ENCODE measurements at regions not wholly inside any gene's neighbourhood (a gene's known extent, or its start where the extent isn't known, plus 50 kb on each side); places are given as distances from the start of the nearest gene placed in this dataset.

DNA sequence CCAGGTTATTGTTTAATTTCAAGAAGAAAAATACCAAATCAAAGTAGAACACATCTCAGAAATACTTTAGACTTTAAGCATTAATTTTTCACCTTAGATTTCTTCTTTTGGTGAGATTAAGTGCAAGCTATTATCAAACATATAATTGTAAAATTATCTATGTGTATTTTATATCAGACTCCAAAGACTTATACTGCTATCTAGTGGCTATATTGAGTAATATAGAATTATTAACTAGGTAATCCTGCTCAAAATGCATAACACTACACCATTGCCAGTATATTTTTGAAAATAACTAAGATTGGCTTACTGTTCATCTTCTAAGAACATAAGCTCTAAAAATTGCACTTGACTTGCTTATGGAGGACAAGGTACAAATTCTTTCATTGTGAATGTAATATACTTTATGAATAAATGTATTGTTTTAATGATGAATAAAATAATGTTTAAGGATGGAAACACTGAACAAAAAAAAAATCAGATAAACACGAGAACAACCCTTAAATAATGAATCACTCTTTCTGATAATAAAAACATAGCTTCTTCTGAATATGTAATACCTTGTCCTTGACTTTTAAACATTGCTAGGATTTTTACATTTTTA is 86.7 kb upstream of the GNAI1 start:
- H3K9me3 ChIP-seq (replicated peaks in 1 of 11) = peaks cover 16 to 22% (median 21%) of the 10 kb centered on the region in 11 experiments
- peaks cover 0 to 8% (median 5%) of the 10 kb centered on the region in 10 experiments; a peak in 3 of 20 replicates for H3K4me1 ChIP-seq
- H3K27me3 ChIP-seq = no peaks in the 10 kb centered on the region
- no peak overlapping the region for H3K4me3 ChIP-seq
- H4K20me1 ChIP-seq = no peaks in the 10 kb centered on the region
- no peak for TF ChIP-seq Cebpa-rat (IDR thresholded peaks at IDR 0.05)
- no peak overlapping the region for H3K4me2 ChIP-seq
- no peaks in the 10 kb centered on the region for H3K36me3 ChIP-seq
- H3K9ac ChIP-seq = no peak overlapping the region
- H3K27ac ChIP-seq = no peak overlapping the region

DNA sequence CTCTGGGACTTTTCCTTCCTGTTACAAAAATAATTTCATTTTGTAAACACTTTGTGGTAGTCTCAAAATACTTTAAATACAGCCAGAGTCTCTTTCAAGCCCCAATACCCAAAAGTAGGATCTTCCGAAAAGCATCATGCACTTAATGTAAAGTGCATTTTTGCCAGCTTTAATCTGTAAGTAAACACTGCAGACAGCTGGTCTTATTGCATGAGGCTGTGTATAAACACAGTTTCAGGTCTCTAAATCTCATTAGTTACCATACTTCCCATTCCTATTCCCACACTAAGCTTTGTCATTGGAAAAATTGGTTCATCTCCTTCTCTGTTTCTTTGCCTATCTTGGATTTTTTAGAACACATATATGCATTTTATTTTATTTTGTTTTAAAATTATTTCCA is 87.6 kb upstream of the GNAI1 start:
- no peak overlapping the region for H3K9ac ChIP-seq
- no peak for TF ChIP-seq Cebpa-rat (IDR thresholded peaks at IDR 0.05)
- H3K4me1 ChIP-seq = peaks cover 0 to 8% (median 5%) of the 10 kb centered on the region in 10 experiments; a peak in 3 of 20 replicates
- no peaks in the 10 kb centered on the region for H3K27me3 ChIP-seq
- H3K9me3 ChIP-seq (replicated peaks in 1 of 11) = peaks cover 16 to 22% (median 21%) of the 10 kb centered on the region in 11 experiments
- no peak overlapping the region for H3K27ac ChIP-seq
- no peaks in the 10 kb centered on the region for H4K20me1 ChIP-seq
- no peak overlapping the region for H3K4me2 ChIP-seq
- no peaks in the 10 kb centered on the region for H3K36me3 ChIP-seq
- H3K4me3 ChIP-seq = no peak overlapping the region

DNA sequence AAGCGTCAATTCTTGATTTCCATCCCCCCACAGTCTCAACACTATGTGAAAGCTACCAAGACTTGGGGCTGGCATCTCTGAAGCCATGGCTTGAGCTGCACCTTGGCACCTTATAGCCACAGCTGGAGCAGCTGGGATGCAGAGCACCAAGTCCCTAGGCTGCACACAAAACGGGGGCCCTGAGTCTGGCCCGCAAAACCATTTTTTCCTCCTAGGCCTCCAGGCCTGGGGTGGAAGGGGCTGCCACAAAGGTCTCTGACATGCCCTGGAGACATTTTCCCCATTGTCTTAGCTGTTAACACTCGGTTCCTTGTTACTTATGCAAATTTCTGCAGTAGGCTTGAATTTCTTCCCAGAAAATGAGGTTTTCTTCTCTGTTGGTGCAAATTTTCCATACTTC is 89.8 kb upstream of the GNAI1 start:
- H3K9ac ChIP-seq = no peak overlapping the region
- H4K20me1 ChIP-seq = no peaks in the 10 kb centered on the region
- TF ChIP-seq Cebpa-rat (IDR thresholded peaks at IDR 0.05) = no peak
- H3K36me3 ChIP-seq = no peaks in the 10 kb centered on the region
- H3K4me3 ChIP-seq = no peak overlapping the region
- H3K9me3 ChIP-seq (replicated peaks in 1 of 11) = peaks cover 16 to 22% (median 21%) of the 10 kb centered on the region in 11 experiments
- H3K4me1 ChIP-seq = peaks cover 0 to 8% (median 5%) of the 10 kb centered on the region in 10 experiments; a peak in 3 of 20 replicates
- no peak overlapping the region for H3K4me2 ChIP-seq
- no peak overlapping the region for H3K27ac ChIP-seq
- H3K27me3 ChIP-seq = no peaks in the 10 kb centered on the region

DNA sequence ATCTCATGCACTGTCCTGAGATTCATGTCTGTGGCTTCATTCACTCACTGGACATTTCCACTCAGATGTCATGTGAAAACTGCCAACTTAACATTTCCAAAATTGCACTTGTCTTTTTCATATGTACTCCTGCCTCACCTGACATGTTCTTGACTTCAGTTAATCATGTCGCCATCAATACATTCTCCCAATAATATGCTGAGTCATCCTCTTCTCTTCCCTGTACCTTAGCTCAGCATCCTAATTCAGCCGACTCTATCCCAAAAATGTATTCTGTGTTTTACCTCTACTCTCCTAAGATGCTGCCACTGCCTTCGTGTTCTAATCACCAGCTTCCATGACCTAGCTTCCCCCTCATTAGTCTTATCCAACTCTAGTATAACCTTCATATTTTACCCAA is 93.9 kb upstream of the GNAI1 start:
- H3K27ac ChIP-seq = no peak overlapping the region
- H4K20me1 ChIP-seq = no peaks in the 10 kb centered on the region
- no peaks in the 10 kb centered on the region for H3K27me3 ChIP-seq
- H3K9ac ChIP-seq = no peak overlapping the region
- H3K9me3 ChIP-seq (replicated peaks in 1 of 11) = peaks cover 16 to 22% (median 20%) of the 10 kb centered on the region in 11 experiments
- no peaks in the 10 kb centered on the region for H3K4me1 ChIP-seq
- TF ChIP-seq Cebpa-rat (IDR thresholded peaks at IDR 0.05) = no peak
- no peaks in the 10 kb centered on the region for H3K36me3 ChIP-seq
- H3K4me2 ChIP-seq = no peak overlapping the region
- H3K4me3 ChIP-seq = no peak overlapping the region

DNA sequence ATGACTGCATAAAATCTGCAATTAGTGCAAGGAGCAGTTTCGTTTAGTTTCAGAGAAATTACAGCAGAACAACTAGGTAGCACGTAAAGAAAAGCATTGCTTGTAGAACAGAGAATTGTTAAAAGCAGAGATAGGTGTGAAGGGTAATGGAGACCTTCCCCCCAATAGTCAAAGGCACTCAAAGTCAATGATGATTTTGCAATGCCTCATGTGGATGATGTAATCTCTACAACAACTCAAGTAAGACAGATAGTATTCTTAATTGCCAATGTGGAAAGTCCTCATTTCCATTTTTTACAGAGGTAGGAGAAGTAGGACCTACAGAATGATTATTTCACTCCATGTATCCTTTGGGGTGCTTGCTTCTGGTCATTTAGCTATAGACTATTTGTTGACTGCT is 94.3 kb upstream of the GNAI1 start:
- H3K36me3 ChIP-seq = no peaks in the 10 kb centered on the region
- no peaks in the 10 kb centered on the region for H3K4me1 ChIP-seq
- no peak for TF ChIP-seq Cebpa-rat (IDR thresholded peaks at IDR 0.05)
- no peak overlapping the region for H3K9ac ChIP-seq
- no peak overlapping the region for H3K4me2 ChIP-seq
- H3K9me3 ChIP-seq (replicated peaks in 1 of 11) = peaks cover 12 to 20% (median 16%) of the 10 kb centered on the region in 11 experiments
- no peak overlapping the region for H3K4me3 ChIP-seq
- H3K27me3 ChIP-seq = no peaks in the 10 kb centered on the region
- no peaks in the 10 kb centered on the region for H4K20me1 ChIP-seq
- H3K27ac ChIP-seq = no peak overlapping the region

DNA sequence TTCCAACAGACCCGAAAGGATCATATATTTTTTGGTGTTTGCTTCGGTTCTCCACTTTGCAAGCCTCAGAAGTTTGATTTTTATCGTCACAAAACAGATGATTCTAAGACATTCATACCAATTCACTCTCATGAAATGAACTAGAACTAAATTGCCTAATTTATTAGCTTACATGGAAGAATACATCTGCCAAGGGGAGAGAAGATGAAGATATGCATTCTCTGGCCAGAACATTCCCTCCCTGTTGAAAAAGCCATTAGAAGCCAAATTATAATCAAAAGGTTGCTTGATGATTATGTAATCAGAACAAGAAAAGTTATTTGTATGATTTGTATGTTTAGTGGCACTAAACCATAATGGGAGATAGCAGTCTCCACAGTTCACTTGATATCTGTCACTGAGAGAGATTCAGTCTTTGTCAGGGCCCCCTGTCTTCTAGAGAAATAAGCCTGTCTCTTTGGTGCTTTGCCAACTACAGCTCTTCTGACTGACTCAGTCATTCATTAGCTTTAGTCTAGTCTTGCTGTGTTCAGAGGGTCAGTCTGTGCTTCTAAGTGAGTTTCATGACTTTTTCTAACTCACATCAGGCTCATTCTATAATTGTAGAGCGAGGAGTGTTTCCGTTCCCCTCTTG is 95.3 kb upstream of the GNAI1 start:
- peaks cover 3 to 10% (median 7%) of the 10 kb centered on the region in 11 experiments for H3K9me3 ChIP-seq (replicated peaks in 1 of 11)
- no peak overlapping the region for H3K27ac ChIP-seq
- H3K4me3 ChIP-seq = no peak overlapping the region
- no peak overlapping the region for H3K9ac ChIP-seq
- no peaks in the 10 kb centered on the region for H4K20me1 ChIP-seq
- H3K36me3 ChIP-seq = no peaks in the 10 kb centered on the region
- no peak overlapping the region for H3K4me2 ChIP-seq
- no peaks in the 10 kb centered on the region for H3K4me1 ChIP-seq
- H3K27me3 ChIP-seq = no peaks in the 10 kb centered on the region
- TF ChIP-seq Cebpa-rat (IDR thresholded peaks at IDR 0.05) = no peak

DNA sequence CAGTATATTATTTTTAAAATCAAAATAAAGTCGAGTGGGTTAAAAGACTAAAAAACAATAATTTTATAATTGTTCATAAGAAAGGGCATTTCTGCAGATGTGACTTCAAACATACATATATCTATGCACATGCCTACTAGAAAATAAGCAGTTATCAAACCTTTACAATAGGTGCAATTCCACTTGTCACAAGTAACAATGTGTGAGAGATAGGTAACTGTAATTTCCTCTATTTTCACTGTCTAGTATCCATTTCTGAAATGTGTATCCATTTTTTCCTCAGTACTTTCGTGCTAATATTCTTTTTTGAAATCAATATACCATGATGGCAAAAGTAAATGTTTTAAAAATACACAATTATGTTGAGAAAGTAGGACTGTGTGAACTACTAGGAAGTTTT is 96.9 kb upstream of the GNAI1 start:
- no peak for TF ChIP-seq Cebpa-rat (IDR thresholded peaks at IDR 0.05)
- Histone ChIP-seq H3K27ac (no peak overlapping the region), H3K4me2 (no peak overlapping the region), H3K27me3 (no peaks in the 10 kb centered on the region), H4K20me1 (no peaks in the 10 kb centered on the region), H3K36me3 (no peaks in the 10 kb centered on the region), H3K9me3 (replicated peaks in 1 of 11) (no peaks in the 10 kb centered on the region), H3K4me3 (no peak overlapping the region), H3K4me1 (no peaks in the 10 kb centered on the region), H3K9ac (no peak overlapping the region)

DNA sequence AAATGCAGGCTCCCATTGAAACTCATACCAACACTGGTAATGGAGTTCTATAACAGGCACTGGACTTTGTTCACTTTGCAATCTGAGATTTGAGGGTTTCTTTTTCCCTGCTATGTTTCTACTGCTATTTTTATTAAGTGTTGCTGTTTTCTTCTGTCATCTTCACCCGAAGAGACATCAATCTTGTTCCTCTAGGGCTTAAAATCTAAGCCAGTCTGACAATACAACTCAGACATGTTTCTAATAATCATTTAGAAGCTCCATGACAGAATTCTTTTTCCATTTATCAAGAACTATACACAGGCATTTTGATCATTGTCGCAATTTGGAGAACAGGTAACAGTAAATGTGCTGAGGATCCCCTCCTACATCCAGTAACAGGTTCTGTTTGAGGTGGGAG is 98.5 kb upstream of the GNAI1 start:
- no peak overlapping the region for H3K9ac ChIP-seq
- no peaks in the 10 kb centered on the region for H4K20me1 ChIP-seq
- no peak overlapping the region for H3K27ac ChIP-seq
- TF ChIP-seq Cebpa-rat (IDR thresholded peaks at IDR 0.05) = no peak
- no peak overlapping the region for H3K4me2 ChIP-seq
- no peaks in the 10 kb centered on the region for H3K27me3 ChIP-seq
- no peaks in the 10 kb centered on the region for H3K9me3 ChIP-seq (replicated peaks in 1 of 11)
- H3K4me3 ChIP-seq = no peak overlapping the region
- no peaks in the 10 kb centered on the region for H3K4me1 ChIP-seq
- H3K36me3 ChIP-seq = no peaks in the 10 kb centered on the region

DNA sequence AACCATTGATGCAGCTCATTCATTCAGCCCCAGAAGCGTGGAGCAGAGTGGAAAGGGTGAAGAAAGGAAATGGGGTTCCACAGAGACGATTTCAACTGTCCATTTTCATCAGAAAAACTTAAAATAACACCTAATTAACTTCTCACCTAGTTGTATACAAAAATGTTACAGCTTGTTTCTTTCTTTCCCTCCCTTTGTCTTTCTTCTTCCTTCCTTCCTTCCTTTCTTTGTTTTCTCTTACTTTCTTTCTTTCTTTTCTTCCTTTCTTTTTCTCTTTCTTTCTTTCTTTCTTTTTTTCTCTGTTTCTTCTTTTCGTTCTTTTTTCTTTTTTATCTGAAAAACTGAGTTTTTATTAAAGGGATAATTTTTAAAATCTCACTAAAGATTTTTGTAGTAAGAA is 105.9 kb upstream of the GNAI1 start:
- no peak overlapping the region for H3K9ac ChIP-seq
- no peaks in the 10 kb centered on the region for H3K27me3 ChIP-seq
- no peak for TF ChIP-seq Cebpa-rat (IDR thresholded peaks at IDR 0.05)
- H4K20me1 ChIP-seq = no peaks in the 10 kb centered on the region
- peaks cover 0 to 6% (median 0%) of the 10 kb centered on the region in 11 experiments; a peak in 1 of 22 replicates for H3K9me3 ChIP-seq (replicated peaks in 1 of 11)
- no peak overlapping the region for H3K27ac ChIP-seq
- H3K4me2 ChIP-seq = no peak overlapping the region
- H3K4me3 ChIP-seq = no peak overlapping the region
- H3K4me1 ChIP-seq = no peaks in the 10 kb centered on the region
- H3K36me3 ChIP-seq = no peaks in the 10 kb centered on the region

DNA sequence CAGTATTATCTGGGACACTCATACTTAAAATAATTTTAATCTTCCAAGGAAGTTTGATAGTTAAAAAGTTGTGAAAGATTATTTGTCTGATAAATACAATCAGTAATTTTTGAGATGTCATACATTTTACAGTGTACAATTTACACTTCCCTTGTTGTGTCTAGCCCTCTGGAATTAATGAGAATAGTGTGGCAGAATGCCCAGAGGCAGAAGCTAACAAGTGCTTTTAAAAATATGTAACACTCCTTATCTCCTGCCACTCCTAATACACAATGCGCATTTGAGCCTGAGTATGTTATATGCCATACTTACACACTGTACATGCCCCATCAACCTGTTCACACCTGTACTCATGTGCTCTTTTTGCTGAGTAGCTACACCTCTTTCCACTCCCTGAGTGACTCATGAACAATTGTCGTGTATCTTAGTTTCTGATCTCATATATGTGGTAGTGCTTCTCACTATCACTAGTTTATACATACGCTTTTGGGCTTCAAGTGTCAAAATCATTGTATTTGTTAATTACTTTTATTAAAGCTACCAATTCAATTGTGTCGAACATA is 106.9 kb upstream of the GNAI1 start:
- no peak overlapping the region for H3K9ac ChIP-seq
- H3K27me3 ChIP-seq = no peaks in the 10 kb centered on the region
- H3K27ac ChIP-seq = no peak overlapping the region
- H3K9me3 ChIP-seq (replicated peaks in 1 of 11) = peaks cover 0 to 6% (median 0%) of the 10 kb centered on the region in 11 experiments; a peak in 1 of 22 replicates
- no peaks in the 10 kb centered on the region for H3K4me1 ChIP-seq
- no peaks in the 10 kb centered on the region for H3K36me3 ChIP-seq
- H4K20me1 ChIP-seq = no peaks in the 10 kb centered on the region
- H3K4me3 ChIP-seq = no peak overlapping the region
- no peak for TF ChIP-seq Cebpa-rat (IDR thresholded peaks at IDR 0.05)
- H3K4me2 ChIP-seq = no peak overlapping the region
